Transverse colon (tissue), 4 donors: ENCODE measurements at regions not wholly inside any gene's neighbourhood (a gene's known extent, or its start where the extent isn't known, plus 50 kb on each side); places are given as distances from the start of the nearest gene placed in this dataset.

Experiments used
- DNase-seq: peaks from one replicate; pipeline ENCODE4 v3.0.0-alpha.2; 2019
- H3K27ac ChIP-seq, 4 donors: fragments of 200-600 bp; sonication (generic); 2 replicates each; pipeline ENCODE4 v1.5.1; 2016 to 2018; ENCODE audit warnings: inconsistent platforms in 4 of 4
- H3K27me3 ChIP-seq: fragments of 200-600 bp; sonication (generic); 2 replicates; pipeline ENCODE4 v1.5.1; 2017; ENCODE audit warnings: inconsistent platforms
- H3K36me3 ChIP-seq, 4 donors: fragments of 200-600 bp; sonication (generic); 2 replicates each; pipeline ENCODE4 v1.5.1; 2017 to 2019; ENCODE audit warnings: inconsistent platforms in 4 of 4
- H3K4me1 ChIP-seq, 4 donors: fragments of 200-600 bp; sonication (generic); 2 replicates each; pipeline ENCODE4 v1.5.1; 2017 to 2020; ENCODE audit warnings: inconsistent platforms in 4 of 4
- H3K4me3 ChIP-seq, 4 donors: fragments of 200-600 bp; sonication (generic); 1 replicate in 1 of 4; 2 replicates in 3 of 4; pipeline versions ENCODE4 v1.5.1 to v1.6.1; 2017 to 2019; ENCODE audit warnings: inconsistent platforms in 4 of 4
- H3K9me3 ChIP-seq, 2 donors: fragments of 200-600 bp; sonication (generic); 2 replicates each; pipeline ENCODE4 v1.5.1; 2017 to 2019; ENCODE audit warnings: inconsistent platforms in 2 of 2
- EP300 ChIP-seq: sonication (generic); formaldehyde crosslinking; IDR thresholded peaks from one replicate; pipeline ENCODE4 v1.6.1; 2017; ENCODE audit warnings: antibody characterized with exemption, low read depth
- POLR2A ChIP-seq: fragments of 450-650 bp; IDR thresholded peaks from one replicate; pipeline ENCODE4 v1.6.1; 2016; ENCODE audit warnings: antibody characterized with exemption, mild to moderate bottlenecking, moderate library complexity
- POLR2AphosphoS5 ChIP-seq, 3 donors: sonication (generic); formaldehyde crosslinking; IDR thresholded peaks; one replicate each; pipeline ENCODE4 v1.6.1; 2016; ENCODE audit warnings: antibody characterized with exemption in 3 of 3
- WGBS, 2 donors: methylation state at CpG; one replicate each; pipeline ENCODE4 v1.1.5; 2018; ENCODE audit warnings: low coverage in 1 of 2; 5-methylcytosine and 5-hydroxymethylcytosine counted together
- in situ Hi-C, 4 donors: fragments of 200-750 bp; cut with MboI; loops; one replicate each; pipeline versions ENCODE4 v1.15.0 to v1.15.1; 2017; ENCODE audit warnings: low sequenced_read_pairs in 3 of 4, low pct_ligation_motif_present in 1 of 4, low pct_unique_long_range_greater_than_20kb in 1 of 4
- intact Hi-C: fragments of 100-400 bp; cut with DNase I; formaldehyde crosslinking; loops from one replicate; pipeline ENCODE4 v1.15.1; 2023; ENCODE audit warnings: low total_unique reads
- TF ChIP-seq, protein P1 (sequence below), 5 experiments: fragments of 200-600 bp in 3 of 5; fragments of 450-650 bp in 2 of 5; sonication (generic) in 3 of 5; IDR thresholded peaks; 1 replicate in 2 of 5; 2 replicates in 3 of 5; pipeline ENCODE4 v1.5.1; 2016 to 2017; ENCODE audit warnings: antibody characterized with exemption in 5 of 5, inconsistent platforms in 3 of 5, mild to moderate bottlenecking in 2 of 5, moderate library complexity in 1 of 5

GRCh38 chr3:190175490-190175889 is 54.8 kb upstream of the P3H2 start:
- TF ChIP-seq POLR2A (no peak), EP300 (no peak), POLR2AphosphoS5 (IDR thresholded peaks at IDR 0.05) (no peak)
- TF ChIP-seq, protein P1, sequence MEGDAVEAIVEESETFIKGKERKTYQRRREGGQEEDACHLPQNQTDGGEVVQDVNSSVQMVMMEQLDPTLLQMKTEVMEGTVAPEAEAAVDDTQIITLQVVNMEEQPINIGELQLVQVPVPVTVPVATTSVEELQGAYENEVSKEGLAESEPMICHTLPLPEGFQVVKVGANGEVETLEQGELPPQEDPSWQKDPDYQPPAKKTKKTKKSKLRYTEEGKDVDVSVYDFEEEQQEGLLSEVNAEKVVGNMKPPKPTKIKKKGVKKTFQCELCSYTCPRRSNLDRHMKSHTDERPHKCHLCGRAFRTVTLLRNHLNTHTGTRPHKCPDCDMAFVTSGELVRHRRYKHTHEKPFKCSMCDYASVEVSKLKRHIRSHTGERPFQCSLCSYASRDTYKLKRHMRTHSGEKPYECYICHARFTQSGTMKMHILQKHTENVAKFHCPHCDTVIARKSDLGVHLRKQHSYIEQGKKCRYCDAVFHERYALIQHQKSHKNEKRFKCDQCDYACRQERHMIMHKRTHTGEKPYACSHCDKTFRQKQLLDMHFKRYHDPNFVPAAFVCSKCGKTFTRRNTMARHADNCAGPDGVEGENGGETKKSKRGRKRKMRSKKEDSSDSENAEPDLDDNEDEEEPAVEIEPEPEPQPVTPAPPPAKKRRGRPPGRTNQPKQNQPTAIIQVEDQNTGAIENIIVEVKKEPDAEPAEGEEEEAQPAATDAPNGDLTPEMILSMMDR (IDR thresholded peaks at IDR 0.05) = no peak
- H3K27ac ChIP-seq = no peak overlapping the region
- H3K36me3 ChIP-seq = no peaks in the 10 kb centered on the region
- no peak for DNase-seq
- no peaks in the 10 kb centered on the region for H3K9me3 ChIP-seq
- H3K4me3 ChIP-seq = no peak overlapping the region
- no peaks in the 10 kb centered on the region for H3K27me3 ChIP-seq
- in situ Hi-C loops (no loop called here), intact Hi-C loops (no loop called here)
- H3K4me1 ChIP-seq = no peaks in the 10 kb centered on the region
- 86 to 94% methylated on average over 1 of the region's 1 CpG for WGBS, 2 donors

DNA sequence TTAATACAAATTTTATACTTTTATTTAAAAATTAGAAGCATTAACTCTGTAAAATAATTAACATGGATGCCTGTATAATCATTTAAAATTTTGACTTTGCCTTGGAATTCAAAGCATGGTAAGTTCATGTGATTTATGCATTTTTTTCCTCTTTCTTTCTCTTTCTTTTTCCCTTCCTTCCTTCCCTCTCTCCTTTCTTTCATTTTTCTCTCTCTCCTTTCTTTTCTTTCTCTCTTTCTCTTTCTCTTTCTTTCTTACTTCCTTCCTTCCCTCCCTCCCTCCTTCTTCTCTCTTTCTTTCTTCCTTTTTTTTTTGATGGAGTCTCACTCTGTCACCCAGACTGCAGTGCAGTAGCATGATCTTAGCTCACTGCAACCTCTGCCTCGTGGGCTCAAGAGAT is 53.8 kb upstream of the P3H2 start:
- Histone ChIP-seq H3K36me3 (no peaks in the 10 kb centered on the region), H3K27ac (no peak overlapping the region), H3K9me3 (no peaks in the 10 kb centered on the region), H3K4me3 (no peak overlapping the region), H3K27me3 (no peaks in the 10 kb centered on the region), H3K4me1 (no peaks in the 10 kb centered on the region)
- WGBS, 2 donors = 59 to 67% methylated on average over 1 of the region's 1 CpG
- intact Hi-C loops = no loop called here
- no peak for TF ChIP-seq POLR2AphosphoS5 (IDR thresholded peaks at IDR 0.05)
- no peak for TF ChIP-seq POLR2A
- TF ChIP-seq EP300 = no peak
- TF ChIP-seq, protein P1 (IDR thresholded peaks at IDR 0.05) = no peak
- no peak for DNase-seq
- in situ Hi-C loops = no loop called here

- intact Hi-C loops (no loop called here), in situ Hi-C loops (no loop called here)
- TF ChIP-seq, protein P1 (IDR thresholded peaks at IDR 0.05) = no peak
- TF ChIP-seq POLR2A (no peak), EP300 (no peak), POLR2AphosphoS5 (IDR thresholded peaks at IDR 0.05) (no peak)
- no peaks in the 10 kb centered on the region for H3K36me3 ChIP-seq
- H3K27ac ChIP-seq = no peak overlapping the region
- H3K4me1 ChIP-seq = no peaks in the 10 kb centered on the region
- H3K9me3 ChIP-seq = no peaks in the 10 kb centered on the region
- no peak overlapping the region for H3K4me3 ChIP-seq
- WGBS, 2 donors = 59 to 77% methylated on average over 1 of the region's 1 CpG
- no peaks in the 10 kb centered on the region for H3K27me3 ChIP-seq
- no peak for DNase-seq
These were observed 52.7 kb upstream of the P3H2 start for GRCh38 chr3:190173426-190173825.

GRCh38 chr3:190172751-190173150 is 52.1 kb upstream of the P3H2 start:
- 77% methylated on average over 2 of the region's 2 CpGs for WGBS, 2 donors
- DNase-seq = no peak
- H3K4me3 ChIP-seq = no peak overlapping the region

More at GRCh38 chr3:190172751-190173150, 52.1 kb upstream of the P3H2 start:
- TF ChIP-seq POLR2AphosphoS5 (IDR thresholded peaks at IDR 0.05) (no peak), POLR2A (no peak), EP300 (no peak)
- TF ChIP-seq, protein P1 (IDR thresholded peaks at IDR 0.05) = no peak
- no peak overlapping the region for H3K27ac ChIP-seq
- in situ Hi-C loops (no loop called here), intact Hi-C loops (no loop called here)
- H3K36me3 ChIP-seq = no peaks in the 10 kb centered on the region
- no peaks in the 10 kb centered on the region for H3K9me3 ChIP-seq
- no peaks in the 10 kb centered on the region for H3K27me3 ChIP-seq
- H3K4me1 ChIP-seq = no peaks in the 10 kb centered on the region
